RPMI7951 (cell line): ENCODE measurements at regions not wholly inside any gene's neighbourhood (a gene's known extent, or its start where the extent isn't known, plus 50 kb on each side); places are given as distances from the start of the nearest gene placed in this dataset.
"Not testable (repeated sequence)": the region's sequence is repeated elsewhere in the genome, so short reads cannot be mapped to it uniquely, and the experiment has no call there.

Source experiments
- DNase-seq: peaks from one replicate; pipeline ENCODE4 v3.0.0-alpha.2; 2012; ENCODE audit warnings: low read depth

DNA sequence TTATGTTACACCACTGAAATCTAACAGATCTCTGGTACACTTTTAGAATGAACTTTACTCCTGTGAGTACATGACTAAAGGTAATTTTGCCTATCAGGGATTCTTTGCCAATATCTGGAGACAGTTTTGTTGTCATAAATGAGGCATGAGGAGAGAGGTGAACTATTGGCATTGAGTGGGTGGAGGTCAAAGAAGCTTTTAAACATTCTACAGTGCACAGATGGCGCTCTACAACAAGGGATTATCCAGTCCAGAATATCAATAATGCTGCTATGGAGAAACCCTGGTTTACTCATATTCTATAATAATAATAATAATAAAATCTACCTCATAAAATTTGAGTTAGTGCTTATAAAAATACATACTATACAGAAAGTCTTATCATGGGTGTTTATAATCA, 702.3 kb downstream of the SI start:
- DNase-seq: no peak

DNA sequence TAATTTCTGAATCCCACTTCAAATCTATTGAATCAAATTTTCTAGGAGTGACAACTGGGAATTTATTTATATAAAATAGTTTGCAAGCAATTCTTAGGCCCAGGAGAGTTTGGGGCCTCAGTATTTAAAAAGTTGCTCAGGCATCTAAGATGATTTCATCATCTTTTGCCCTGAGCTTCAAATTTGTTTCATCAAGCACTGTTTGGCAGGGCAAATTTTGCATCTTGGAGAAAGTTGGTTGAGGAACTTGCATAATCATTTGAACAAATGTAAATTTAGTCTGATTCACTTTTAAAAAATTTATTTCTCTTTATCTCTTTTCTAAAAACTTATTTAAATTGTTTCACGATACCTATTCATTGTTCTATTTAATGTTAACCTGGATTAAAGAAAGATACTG, 702.8 kb downstream of the SI start:
- no peak for DNase-seq

DNA sequence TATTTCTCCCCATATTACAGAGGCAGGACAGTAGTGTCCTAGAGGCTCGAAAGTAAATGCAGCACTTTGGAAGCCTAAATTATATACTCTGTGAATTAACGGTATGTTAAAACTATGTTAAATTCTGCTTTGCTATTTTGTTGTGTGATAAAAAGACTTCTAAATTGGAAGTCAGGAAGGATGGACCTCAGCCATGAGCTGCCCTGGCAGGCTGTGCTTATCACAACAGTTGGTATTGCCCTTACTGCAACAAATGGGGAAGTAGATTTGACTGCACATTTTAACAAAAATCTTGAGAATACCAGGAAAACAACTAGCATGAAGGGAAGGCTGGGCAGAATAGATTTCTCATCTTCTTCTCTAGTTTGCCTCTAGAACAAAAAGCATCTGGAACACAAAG, 706.6 kb downstream of the SI start:
- DNase-seq: no peak

DNA sequence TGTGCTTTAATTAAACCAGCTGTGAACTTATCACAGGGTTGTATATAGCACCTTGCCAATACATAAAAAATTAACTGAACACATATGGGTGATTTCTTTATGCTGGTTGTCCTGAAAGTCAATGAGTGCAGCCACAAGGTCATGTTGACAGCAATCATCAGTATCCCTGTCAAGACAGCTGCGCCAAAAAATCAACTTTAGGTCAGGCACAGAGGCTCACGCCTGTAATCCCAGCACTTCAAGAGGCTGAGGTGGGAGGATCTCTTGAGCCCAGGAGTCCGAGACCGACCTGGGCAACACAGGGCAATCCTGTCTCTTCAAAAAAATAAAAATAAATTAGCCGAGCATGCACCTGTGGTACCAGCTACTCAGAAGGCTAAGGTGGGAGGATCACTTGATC, 707.3 kb downstream of the SI start:
- DNase-seq: no peak

DNA sequence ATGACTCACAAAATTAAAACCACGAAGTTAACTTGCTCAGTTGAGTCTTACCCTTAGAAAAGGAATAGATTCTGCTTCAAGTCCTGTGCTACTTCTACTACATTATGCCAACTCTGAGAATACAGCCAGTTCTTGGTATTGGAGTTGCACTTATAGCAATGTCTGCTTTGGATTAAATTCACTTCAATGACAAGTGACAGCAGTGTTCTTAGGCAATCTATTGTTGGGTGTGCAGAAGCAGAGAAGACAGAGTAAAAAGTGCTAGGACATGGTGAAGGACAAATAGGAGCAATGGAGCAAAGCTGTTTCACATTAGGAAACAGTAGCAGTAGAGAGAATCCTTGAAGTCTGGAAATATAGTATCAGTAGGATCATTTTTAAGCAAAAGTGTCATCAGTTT, 713.1 kb downstream of the SI start:
- no peak for DNase-seq

DNA sequence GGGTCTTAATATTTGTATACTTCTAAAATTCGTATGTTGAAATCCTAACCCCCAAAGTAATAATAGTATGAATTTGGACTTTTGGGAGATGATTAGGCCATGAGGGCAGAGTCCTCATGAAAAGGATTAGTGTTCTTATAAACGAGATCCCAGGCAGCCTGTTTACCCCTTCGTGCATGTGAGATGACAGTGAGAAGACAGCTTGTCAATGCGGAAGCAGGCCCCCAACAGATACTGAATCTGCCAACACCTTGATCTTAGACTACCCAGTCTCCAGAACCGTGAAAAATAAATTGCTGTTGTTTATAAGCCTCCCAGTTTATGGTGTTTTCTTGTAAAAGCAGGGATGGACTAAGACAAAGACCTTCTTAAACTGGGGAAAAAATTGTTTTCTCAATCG, 714.2 kb downstream of the SI start:
- no peak for DNase-seq

DNA sequence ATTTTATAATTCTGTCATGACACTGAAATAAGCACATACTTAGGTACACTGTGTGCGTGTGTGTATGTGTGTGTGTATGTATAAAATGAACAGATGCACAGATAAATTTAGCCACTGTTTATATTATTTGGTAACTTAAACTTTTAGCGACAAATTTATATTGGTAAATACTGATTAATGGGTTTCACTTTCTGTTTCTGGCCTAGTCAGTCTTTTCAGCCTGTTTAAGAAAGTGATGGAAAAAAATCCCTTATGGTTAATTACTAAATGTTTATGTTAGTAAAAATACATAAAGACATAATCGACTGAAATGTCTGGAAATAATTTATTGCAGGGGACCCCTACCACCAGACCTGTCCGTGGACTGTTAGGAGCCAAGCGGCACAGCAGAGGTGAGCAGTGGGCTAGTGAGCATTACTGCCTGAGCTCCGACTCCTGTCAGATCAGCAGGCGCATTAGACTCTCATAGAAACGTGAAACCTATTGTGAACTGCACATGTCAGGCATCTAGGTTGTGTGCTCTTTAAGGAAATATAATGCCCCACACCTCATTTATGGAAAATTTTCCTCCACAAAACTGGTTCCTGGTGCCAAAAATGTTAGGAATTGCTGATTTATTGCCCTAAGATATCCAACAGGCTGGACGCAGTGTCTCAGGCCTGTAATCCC, 717.4 kb downstream of the SI start:
- DNase-seq: no peak

DNA sequence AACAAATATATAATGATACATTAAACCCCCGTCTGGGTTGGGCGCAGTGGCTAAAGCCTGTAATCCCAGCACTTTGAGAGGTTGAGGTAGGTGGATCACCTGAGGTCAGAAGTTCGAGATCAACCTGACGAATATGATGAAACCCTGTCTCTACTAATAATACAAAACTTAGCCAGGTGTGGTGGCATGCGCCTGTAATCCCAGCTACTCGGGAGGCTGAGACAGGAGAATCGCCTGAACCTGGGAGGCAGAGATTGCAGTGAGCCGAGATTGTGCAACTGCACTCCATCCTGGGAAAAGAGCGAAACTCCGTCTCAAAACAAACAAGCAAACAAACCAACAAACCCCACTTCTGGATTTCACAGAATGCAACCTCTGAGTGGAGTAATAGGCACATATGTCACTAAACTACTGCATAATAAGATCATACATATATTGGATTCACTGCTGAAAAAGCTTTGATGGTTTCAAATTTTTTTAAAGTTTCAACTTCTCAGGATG, 718.2 kb downstream of the SI start:
- DNase-seq: no peak

DNA sequence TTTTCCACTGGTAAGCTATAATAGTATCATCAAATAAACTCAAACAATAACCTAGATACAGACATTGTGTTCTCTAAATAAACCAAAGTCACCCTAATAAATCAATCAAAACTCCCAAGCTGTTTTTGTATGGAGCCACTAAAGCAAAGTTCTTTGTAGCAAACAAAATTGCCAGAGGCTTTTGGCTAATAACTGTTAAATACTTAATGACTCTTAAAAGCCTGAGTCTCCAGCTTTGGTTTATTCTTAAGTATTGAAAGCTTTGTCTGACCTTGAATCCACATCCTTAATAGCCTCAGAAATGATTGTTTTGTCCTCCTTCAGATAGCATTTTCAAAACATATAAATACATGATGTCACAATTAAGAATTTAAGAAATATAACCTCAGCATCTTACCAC, 725.3 kb downstream of the SI start:
- DNase-seq: no peak

DNA sequence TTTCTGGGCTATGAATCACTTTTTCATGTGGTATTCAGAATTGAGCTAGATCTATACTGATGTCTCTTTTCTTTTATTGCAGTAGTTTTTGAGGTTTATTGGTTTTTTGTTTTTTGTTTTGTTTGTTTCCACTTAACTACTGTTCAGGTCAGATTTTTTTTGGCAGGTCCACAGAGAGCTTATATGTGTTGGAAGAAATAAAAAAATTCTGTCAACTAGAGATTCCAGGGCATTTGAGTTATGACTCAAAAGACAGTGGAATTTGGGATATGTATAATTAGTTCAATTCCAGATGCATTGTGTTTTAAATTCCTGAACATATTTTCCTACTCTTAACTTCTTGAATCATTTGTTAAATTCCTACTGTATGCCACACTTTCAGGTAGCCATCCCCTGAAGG, 727.2 kb downstream of the SI start:
- DNase-seq: no peak

DNA sequence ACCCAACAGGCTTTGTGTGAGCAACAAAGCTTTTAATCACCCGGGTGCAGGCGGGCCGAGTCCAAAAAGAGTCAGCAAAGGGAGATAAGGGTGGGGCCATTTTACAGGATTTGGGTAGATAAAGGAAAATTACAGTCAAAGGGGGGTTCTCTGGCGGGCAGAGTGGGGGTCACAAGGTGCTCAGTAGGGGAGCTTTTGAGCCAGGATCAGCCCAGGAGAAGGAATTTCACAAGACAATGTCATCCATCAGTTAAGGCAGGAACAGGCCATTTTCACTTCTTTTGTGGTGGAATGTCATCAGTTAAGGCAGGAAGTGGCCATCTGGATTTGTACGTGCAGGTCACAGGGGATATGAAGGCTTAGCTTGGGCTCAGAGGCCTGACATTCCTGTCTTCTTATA, 736.1 kb downstream of the SI start:
- DNase-seq: not testable (repeated sequence)

DNA sequence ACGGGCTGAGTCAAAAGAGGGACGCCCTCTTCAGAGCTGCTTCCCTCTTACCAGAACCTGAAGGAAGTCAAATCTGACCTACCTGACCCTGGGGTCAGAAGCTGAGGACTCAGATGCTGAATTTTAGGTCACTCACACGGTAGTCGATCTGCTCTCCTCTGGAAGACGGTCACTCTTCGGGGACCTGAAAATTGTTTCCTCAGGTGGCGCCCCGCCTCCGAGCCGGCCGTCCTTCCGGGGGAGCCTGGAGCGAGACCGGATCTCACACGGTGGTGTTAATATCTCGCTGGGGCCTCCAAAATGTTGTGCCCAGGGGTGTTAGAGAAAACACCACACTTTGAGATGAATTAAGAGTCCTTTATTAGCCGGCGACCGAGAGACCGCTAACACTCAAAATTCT, 737.2 kb downstream of the SI start:
- DNase-seq: no peak

DNA sequence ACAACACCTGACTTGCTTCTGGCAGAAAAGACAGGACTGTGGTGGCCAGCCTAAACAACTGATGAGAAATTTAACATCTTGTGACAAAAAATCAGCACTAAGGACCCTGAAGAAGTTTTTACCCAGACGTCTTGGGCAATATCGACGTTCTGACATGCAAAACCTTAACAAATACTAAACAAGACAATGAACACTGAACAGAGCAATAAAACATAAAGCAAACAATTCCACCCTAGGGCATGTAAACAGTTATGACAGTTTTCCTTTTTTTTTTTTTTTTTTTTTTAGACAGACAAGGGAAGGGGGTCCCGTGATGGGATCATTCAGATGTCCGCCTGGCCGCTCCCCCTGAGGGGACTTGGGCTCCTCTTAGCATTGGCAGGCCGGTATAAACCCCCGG, 738.0 kb downstream of the SI start:
- DNase-seq: no peak

DNA sequence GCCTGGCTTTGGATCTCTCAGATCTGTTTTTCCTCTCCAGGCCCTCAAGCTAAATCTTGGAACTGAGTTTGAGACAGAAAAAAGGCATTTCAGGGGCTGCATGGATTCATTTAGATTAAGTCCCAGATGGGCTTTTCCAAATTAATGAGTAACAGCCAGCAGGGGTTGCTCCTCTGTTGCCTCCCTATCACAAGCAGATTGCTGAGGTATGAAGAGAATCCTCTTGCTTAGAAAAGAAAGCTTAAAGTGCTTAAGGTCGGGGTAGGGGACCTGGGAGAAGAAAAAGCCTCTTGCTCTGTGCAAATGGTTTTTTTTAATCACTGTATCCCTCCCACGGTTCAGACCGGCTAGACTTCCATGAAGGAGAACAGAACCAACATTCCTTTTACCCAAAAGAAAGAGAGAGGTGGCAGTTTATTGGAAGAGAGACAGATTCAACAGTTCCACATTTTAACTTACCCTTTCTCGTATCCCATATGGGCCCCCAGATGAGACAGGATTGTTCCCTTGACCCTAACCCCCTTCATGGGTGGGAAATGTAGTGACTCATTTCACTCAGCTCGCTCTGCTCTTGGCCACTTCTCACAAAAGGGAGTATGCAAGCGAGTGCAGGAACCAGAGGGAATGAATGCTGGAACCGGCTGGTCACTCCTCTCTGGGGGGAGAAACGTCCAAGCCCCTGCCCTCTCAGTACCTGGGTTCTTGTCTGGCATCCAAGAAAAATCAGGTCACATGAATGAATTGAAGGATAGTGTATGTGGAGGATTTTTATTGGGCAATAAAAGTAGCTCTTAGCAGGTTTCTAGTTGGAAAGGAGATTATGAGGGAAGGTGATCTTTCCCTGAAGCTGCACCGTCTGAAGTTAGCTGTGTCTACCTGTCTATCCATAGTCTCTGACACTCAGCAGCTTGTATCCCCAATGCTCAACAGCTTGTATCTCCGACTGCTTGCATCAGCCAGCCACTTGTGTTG, 745.2 kb downstream of the SI start:
- DNase-seq: no peak

DNA sequence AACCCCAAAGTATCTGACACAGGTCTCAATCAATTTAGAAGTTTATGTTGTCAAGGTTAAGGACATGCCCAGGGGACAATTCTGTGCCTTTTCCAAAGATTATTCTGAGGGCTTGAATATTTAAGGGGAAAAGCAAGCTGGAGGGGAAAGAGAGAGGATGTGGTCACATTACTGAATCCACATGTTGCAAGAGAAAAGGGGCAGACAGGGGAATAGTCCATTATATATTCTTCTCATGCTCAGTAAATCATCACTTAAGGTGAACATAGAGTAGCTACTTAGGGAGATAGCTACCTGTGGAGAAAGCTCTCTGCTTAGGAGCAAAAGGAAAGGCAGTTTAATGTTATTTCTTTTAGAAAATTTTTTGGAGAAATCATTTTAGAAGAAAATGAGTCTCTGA, 751.6 kb downstream of the SI start:
- DNase-seq: no peak

DNA sequence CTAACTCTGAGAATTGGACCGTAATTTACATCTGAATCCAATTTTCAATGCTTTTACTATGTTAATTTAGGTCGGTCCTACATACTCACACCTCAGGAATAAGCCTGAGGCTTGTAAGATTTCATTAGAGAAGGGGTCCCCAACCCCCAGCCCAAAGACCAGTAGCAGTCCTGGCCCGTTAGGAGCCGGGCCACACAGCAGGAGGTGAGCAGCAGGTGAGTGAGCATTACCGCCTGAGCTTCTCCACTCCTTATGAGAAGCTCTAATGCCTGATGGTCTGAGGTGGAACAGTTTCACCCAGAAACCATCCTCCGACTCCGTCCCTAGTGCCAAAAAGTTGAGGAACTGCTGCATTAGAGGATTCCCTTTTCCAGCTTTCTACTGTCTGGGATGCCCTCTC, 757.3 kb downstream of the SI start:
- no peak for DNase-seq

DNA sequence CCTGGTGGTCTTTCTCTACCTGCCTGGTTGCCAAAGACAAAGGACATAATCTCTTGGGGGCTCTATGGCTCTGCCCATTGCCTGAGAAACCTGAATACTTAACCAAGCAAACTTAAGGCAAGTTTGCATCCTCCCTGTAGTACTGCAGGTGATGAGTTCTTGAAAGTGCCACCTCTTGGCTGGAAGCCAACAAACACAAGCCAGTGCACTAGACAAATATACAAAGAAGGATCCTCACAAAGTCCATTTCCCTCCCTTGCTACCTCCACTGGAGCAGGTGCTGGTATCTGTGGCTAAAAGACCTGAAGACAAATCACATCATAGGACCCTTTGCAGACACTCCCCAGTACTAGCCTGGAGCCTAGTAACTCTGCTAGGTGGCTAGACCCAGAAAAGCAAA, 772.3 kb downstream of the SI start:
- no peak for DNase-seq

DNA sequence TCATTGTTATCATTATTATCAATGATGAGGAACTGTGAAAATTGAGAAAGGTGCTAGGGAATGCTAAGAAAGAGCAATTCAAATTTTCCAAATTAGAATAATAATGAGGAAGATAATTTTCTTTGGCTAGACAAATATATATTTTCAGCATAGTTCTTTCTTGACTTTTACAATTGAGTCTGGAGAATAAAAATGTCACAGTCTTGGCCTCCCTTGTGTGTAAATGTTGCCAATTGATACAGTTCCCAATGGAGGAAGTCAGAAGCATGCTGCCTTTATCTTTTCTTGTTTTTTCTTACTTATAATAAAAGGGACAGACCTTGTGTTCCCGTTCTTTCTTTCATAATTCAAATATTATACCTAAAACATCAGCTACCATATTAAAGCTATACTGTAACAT, 774.4 kb downstream of the SI start:
- no peak for DNase-seq

DNA sequence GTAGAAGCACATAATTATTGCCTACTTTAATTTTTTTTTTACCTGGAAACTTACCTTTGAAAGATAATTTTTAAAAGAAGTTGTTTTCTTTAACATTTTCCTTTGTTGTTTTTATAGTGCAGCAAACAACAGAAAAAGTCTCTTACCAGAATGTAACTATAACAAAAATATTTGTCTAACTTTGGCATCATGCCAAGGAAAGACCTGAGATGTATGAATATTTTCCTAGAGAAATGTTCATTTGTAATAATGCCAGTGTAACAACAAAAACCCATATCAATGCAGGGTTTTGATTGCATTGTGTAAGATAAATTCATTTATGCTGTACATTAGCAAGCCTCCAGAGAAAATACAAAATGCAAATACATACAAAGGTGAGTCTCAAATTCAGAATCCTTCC, 775.7 kb downstream of the SI start:
- DNase-seq: no peak

DNA sequence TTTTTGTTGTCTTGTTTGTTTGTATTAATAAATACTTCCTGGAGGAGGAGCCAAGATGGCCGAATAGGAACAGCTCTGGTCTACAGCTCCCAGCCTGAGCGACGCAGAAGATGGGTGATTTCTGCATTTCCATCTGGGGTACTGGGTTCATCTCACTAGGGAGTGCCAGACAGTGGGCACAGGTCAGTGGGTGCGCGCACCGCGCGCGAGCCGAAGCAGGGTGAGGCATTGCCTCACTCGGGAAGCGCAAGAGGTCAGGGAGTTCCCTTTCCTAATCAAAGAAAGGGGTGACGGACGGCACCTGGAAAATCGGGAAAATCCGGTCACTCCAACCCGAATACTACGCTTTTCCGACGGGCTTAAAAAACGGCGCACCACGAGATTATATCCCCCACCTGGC, 786.8 kb downstream of the SI start:
- not testable (repeated sequence) for DNase-seq

DNA sequence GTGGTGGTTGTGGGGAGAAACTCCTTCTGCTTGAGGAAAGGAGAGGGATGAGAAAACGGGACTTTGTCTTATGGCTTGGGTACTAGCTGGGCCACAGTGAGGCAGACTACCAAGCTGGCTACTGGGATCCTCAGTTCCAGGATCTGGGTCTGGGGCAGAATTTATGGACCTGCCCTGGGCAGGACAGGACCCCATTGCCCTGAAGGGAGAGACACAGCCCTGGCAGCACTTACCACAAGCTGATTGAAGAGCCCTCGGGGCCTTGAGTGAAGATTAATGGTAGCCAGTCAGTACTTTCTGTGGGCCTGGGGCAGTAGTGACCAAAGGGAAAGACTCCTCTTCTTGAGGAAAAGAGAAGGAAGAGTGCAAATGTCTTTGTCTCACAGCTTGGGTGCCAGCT, 799.7 kb downstream of the SI start:
- DNase-seq: no peak

DNA sequence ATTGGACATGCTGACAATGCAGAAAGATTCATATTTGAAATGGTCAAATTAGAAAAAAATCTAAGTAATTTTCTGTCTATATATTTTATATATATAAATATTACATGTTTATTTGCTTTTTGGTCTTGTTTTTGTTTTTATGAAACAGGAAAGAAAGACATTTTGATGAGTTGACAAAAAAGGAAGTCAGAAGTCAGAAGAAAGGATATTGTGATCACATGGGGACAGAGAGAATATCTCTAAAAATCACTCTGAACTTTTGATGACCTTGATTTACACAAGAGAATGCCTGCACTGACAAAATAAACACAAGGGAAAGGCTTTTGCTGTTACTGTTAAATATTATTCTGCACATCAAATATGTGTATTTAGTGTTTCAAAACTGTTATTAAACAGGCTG, 811.2 kb downstream of the SI start:
- DNase-seq: no peak

DNA sequence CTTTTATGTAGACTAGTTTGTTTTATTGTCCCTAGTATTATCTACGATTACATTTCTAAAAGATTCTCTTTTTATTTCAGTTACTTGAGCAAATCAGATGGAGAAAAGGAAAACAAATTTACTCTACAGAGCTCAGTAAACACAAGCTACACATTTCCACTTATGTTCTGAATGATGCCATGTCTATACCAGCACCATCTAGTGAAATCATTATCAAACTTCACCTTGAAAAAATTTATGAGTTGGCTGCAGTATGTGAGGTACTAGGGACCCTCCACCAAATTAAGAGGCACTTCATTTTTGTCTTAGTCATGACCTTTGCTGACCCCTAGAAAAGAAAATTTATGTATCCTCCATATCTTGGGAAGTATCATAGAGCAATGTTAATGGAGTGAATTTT, 827.4 kb downstream of the SI start:
- no peak for DNase-seq
